BLaER1 (cell line): ENCODE measurements at regions not wholly inside any gene's neighbourhood (a gene's known extent, or its start where the extent isn't known, plus 50 kb on each side); places are given as distances from the start of the nearest gene placed in this dataset.

Experiments
- H3K27ac ChIP-seq: shearing (Covaris generic); formaldehyde crosslinking; 2 replicates; pipeline ENCODE4 v1.8.1; 2022
- H3K27me3 ChIP-seq: shearing (Covaris generic); formaldehyde crosslinking; 2 replicates; pipeline ENCODE4 v1.8.1; 2022
- H3K36me3 ChIP-seq: shearing (Covaris generic); formaldehyde crosslinking; 2 replicates; pipeline ENCODE4 v1.8.1; 2022
- H3K4me1 ChIP-seq: shearing (Covaris generic); formaldehyde crosslinking; 2 replicates; pipeline ENCODE4 v1.8.1; 2022
- H3K4me2 ChIP-seq: shearing (Covaris generic); formaldehyde crosslinking; 2 replicates; pipeline ENCODE4 v1.8.1; 2022
- H3K4me3 ChIP-seq: shearing (Covaris generic); formaldehyde crosslinking; 2 replicates; pipeline ENCODE4 v1.8.1; 2022
- H3K9ac ChIP-seq: shearing (Covaris generic); formaldehyde crosslinking; 2 replicates; pipeline ENCODE4 v1.8.1; 2022
- H3K9me3 ChIP-seq: shearing (Covaris generic); formaldehyde crosslinking; 2 replicates; pipeline ENCODE4 v1.8.1; 2022
- H4K20me1 ChIP-seq: shearing (Covaris generic); formaldehyde crosslinking; 2 replicates; pipeline ENCODE4 v1.8.1; 2022
- Cebpa-rat ChIP-seq: shearing (Covaris generic); IDR thresholded peaks from 2 replicates; pipeline ENCODE4 v1.8.1; 2022

GRCh38 chr2:222372993-222373392 lies 51.4 kb upstream of the SGPP2 start:
- Histone ChIP-seq H3K4me1 (no peaks in the 10 kb centered on the region), H3K36me3 (no peaks in the 10 kb centered on the region)

More at GRCh38 chr2:222372993-222373392, 51.4 kb upstream of the SGPP2 start:
- H3K4me2 ChIP-seq = no peak overlapping the region
- H3K9me3 ChIP-seq = peaks cover 4% of the 10 kb centered on the region; the same call in 1 of the 2 replicates
- H3K27me3 ChIP-seq = no peaks in the 10 kb centered on the region
- H3K27ac ChIP-seq = no peak overlapping the region
- no peak overlapping the region for H3K4me3 ChIP-seq
- no peaks in the 10 kb centered on the region for H4K20me1 ChIP-seq
- H3K9ac ChIP-seq = no peak overlapping the region
- no peak for TF ChIP-seq Cebpa-rat
